ENCODE measurements at regions not wholly inside any gene's neighbourhood (a gene's known extent, or its start where the extent isn't known, plus 50 kb on each side); places are given as distances from the start of the nearest gene placed in this dataset.

GRCh38 chr11:115556984-115557383 is 52.8 kb upstream of the CADM1 start:
- no peaks in the 10 kb centered on the region for H3K4me1 ChIP-seq
- DNase-seq (ENCODE audit: low read depth in 1 of 2, low spot score in 1 of 2), result no peak
- POLR2A ChIA-PET, result no interaction called here
- H3K27ac ChIP-seq, result no peak overlapping the region
- no peak for TF ChIP-seq KDM5A (IDR thresholded peaks at IDR 0.05)
- TF ChIP-seq RFX5 (IDR thresholded peaks at IDR 0.05), result no peak
- TF ChIP-seq ATOH8 (CRISPR knock-in tag; IDR thresholded peaks at IDR 0.05; ENCODE audit: low read depth), result no peak
- TF ChIP-seq E2F6 (IDR thresholded peaks at IDR 0.05; ENCODE audit: borderline replicate concordance, low read depth), result no peak
- TF ChIP-seq MAZ (IDR thresholded peaks at IDR 0.05; ENCODE audit: borderline replicate concordance, low read depth, low read length), result no peak
- no peak for TF ChIP-seq ZSCAN20 (CRISPR knock-in tag; IDR thresholded peaks at IDR 0.05)
- no peak for TF ChIP-seq TFCP2L1 (CRISPR knock-in tag; IDR thresholded peaks at IDR 0.05)
- TF ChIP-seq PBX3 (IDR thresholded peaks at IDR 0.05), result no peak
- TF ChIP-seq PHF8 (IDR thresholded peaks at IDR 0.05; ENCODE audit: borderline replicate concordance, low read depth), result no peak
- TF ChIP-seq RCOR1 (IDR thresholded peaks at IDR 0.05; ENCODE audit: low read depth, low read length), result no peak
- no peak for TF ChIP-seq FOXS1 (CRISPR knock-in tag; IDR thresholded peaks at IDR 0.05)
- TF ChIP-seq HMGXB4 (CRISPR knock-in tag; IDR thresholded peaks at IDR 0.05; ENCODE audit: borderline replicate concordance), result no peak
- TF ChIP-seq KDM1A (IDR thresholded peaks at IDR 0.05; ENCODE audit: low read depth), result no peak
- no peak for TF ChIP-seq CTCF (IDR thresholded peaks at IDR 0.05)
- TF ChIP-seq NFE2L2 (conservative IDR thresholded peaks at IDR 0.05; ENCODE audit: low read length), result no peak
- TF ChIP-seq POLR2A (IDR thresholded peaks at IDR 0.05; ENCODE audit: low read length), result no peak
- TF ChIP-seq FOSL2 (IDR thresholded peaks at IDR 0.05), result no peak
- TF ChIP-seq FOSL2 (CRISPR knock-in tag; IDR thresholded peaks at IDR 0.05), result no peak
- TF ChIP-seq MYC (IDR thresholded peaks at IDR 0.05; ENCODE audit: borderline replicate concordance, low read length), result no peak
- CTCF ChIA-PET, result no interaction called here
- no peak for FAIRE-seq
- no peak overlapping the region for H3K4me2 ChIP-seq
- H3K9me3 ChIP-seq, result no peaks in the 10 kb centered on the region
- no peak for ATAC-seq
- 58% methylated on average over 7 of the region's 7 CpGs for WGBS (ENCODE audit: missing lambda C conversion rate)
- no peak overlapping the region for H3K4me3 ChIP-seq

GRCh38 chr11:115555336-115556090 is 51.3 kb upstream of the CADM1 start:
- Histone ChIP-seq H3K9me3 (no peaks in the 10 kb centered on the region), H3K27ac (no peak overlapping the region), H3K4me3 (no peak overlapping the region), H3K4me1 (no peaks in the 10 kb centered on the region), H3K4me2 (no peak overlapping the region)
- 47% methylated on average over 3 of the region's 3 CpGs for WGBS (ENCODE audit: missing lambda C conversion rate)
- ChIA-PET CTCF (no interaction called here), POLR2A (no interaction called here)
- FAIRE-seq, result no peak
- DNase-seq (ENCODE audit: low read depth in 1 of 2, low spot score in 1 of 2), result no peak
- no peak for ATAC-seq
- TF ChIP-seq SREBF2 (IDR thresholded peaks at IDR 0.05), result no peak
- TF ChIP-seq HMGXB4 (CRISPR knock-in tag; IDR thresholded peaks at IDR 0.05; ENCODE audit: borderline replicate concordance), result no peak
- TF ChIP-seq ZSCAN20 (CRISPR knock-in tag; IDR thresholded peaks at IDR 0.05), result no peak
- no peak for TF ChIP-seq RCOR1 (IDR thresholded peaks at IDR 0.05; ENCODE audit: low read depth, low read length)
